ENCODE measurements at regions not wholly inside any gene's neighbourhood (a gene's known extent, or its start where the extent isn't known, plus 50 kb on each side); places are given as distances from the start of the nearest gene placed in this dataset.

DNA sequence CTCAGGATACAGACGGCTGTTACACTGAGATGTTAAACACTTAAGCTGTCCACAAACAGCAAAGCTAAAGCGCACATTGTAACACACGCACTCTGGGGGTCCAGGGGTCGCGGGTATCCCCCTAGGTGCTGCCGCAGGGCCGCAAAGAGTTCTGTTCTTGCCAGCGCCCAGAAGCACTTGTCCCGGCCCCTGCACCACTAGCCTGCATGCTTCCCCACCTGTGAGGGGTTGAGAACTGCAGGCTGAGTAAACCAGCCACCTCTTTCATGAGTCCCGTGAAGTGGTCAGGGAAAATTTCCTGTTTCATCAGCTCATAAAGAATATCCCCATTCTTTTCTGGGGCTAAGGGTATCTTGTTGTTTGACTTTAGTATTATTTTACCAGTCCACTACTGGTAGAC, 154.4 kb upstream of the FBXL17 start:
- TF ChIP-seq, protein P1, sequence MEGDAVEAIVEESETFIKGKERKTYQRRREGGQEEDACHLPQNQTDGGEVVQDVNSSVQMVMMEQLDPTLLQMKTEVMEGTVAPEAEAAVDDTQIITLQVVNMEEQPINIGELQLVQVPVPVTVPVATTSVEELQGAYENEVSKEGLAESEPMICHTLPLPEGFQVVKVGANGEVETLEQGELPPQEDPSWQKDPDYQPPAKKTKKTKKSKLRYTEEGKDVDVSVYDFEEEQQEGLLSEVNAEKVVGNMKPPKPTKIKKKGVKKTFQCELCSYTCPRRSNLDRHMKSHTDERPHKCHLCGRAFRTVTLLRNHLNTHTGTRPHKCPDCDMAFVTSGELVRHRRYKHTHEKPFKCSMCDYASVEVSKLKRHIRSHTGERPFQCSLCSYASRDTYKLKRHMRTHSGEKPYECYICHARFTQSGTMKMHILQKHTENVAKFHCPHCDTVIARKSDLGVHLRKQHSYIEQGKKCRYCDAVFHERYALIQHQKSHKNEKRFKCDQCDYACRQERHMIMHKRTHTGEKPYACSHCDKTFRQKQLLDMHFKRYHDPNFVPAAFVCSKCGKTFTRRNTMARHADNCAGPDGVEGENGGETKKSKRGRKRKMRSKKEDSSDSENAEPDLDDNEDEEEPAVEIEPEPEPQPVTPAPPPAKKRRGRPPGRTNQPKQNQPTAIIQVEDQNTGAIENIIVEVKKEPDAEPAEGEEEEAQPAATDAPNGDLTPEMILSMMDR (IDR thresholded peaks at IDR 0.05), result no peak

GRCh38 chr5:108531367-108532128, 149.7 kb upstream of the FBXL17 start:
- TF ChIP-seq, protein P1 (IDR thresholded peaks at IDR 0.05), result no peak

DNA sequence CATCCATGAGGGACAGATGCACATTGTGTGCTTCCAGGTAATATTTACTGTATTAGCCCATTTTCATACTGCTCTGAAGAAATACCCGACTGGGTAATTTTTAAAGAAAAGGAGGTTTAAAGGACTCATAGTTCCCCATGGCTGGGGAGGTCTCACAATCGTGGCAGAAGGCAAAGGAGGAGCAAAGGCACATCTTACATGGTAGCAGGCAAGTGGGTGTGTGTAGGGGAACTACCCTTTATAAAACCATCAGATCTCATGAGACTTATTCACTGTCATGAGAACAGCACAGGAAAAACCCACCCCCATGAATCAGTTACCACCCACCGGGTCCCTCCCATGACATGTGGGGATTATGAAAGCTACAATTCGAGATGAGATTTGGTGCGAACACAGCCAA, 148.8 kb upstream of the FBXL17 start:
- TF ChIP-seq, protein P1 (IDR thresholded peaks at IDR 0.05), result no peak

DNA sequence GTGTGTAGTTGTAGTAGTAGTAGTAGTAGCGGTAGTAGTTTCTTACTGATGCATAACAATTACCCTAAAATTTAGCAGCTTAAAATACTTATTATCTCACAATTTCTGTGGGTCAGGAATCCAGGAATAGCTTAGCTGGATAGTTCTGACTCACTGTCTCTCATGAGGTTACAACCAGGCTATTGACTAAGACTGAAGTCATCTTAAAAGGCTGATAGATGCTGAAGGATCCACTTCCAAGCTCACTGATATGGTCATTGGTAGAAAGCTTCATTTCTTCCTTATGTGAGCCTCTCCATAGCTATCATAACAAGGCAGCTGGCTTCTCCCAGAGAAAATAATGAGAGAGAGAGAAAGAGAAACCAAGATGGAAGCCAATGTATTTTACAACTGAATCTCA, 147.5 kb upstream of the FBXL17 start:
- TF ChIP-seq, protein P1 (IDR thresholded peaks at IDR 0.05), result no peak

GRCh38 chr5:108528655-108529054, 146.8 kb upstream of the FBXL17 start:
- TF ChIP-seq, protein P1 (IDR thresholded peaks at IDR 0.05), result no peak

DNA sequence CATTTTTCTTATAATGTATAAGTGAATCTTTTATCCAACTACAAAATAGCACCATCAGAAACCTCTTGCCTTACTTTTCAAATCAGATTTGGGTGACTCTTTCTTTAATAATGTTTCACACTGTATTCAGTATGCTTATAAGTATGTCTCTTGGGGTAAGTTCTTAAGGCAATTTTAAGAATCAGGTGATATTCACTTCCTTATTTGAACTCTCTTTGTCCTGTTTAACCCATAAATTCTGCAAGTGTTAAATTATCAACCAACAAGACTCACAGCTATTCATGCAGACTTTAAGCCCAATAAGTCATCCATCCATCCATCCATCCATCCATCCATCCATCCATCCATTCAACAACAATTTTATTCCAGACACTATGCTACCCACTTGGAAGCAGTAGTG, 142.7 kb upstream of the FBXL17 start:
- TF ChIP-seq, protein P1 (IDR thresholded peaks at IDR 0.05), result no peak

GRCh38 chr5:108523360-108523759, 141.5 kb upstream of the FBXL17 start:
- TF ChIP-seq, protein P1 (IDR thresholded peaks at IDR 0.05), result no peak

All from LNCAP (cell line).